CD14-positive monocyte (primary cell): ENCODE measurements at regions not wholly inside any gene's neighbourhood (a gene's known extent, or its start where the extent isn't known, plus 50 kb on each side); places are given as distances from the start of the nearest gene placed in this dataset.

ENCODE experiments used
- DNase-seq, 3 donors: peaks; one replicate each; pipeline ENCODE4 v3.0.0-alpha.2; 2011 to 2022
- H2AFZ ChIP-seq: 2 replicates; pipeline ENCODE4 v1.6.0; 2012; ENCODE audit warnings: mild to moderate bottlenecking, low read depth, low read length, inconsistent platforms; ENCODE audit not compliant: insufficient read depth, poor library complexity, severe bottlenecking
- H3K27ac ChIP-seq, 2 donors: 1 replicate in 1 of 2; 2 replicates in 1 of 2; pipeline ENCODE4 v1.5.1; 2012 to 2013; ENCODE audit warnings: low read length in 2 of 2, control low read depth in 1 of 2, inconsistent platforms in 1 of 2, low read depth in 1 of 2, mild to moderate bottlenecking in 1 of 2
- H3K27me3 ChIP-seq, 2 donors: one replicate each; pipeline versions ENCODE4 v1.6.0 to v1.6.1; 2011 to 2013; ENCODE audit warnings: low read length in 2 of 2; ENCODE audit not compliant: control insufficient read depth in 2 of 2, insufficient read depth in 2 of 2
- H3K36me3 ChIP-seq, 2 donors: replicated peaks in 1 of 2; 1 replicate in 1 of 2; 2 replicates in 1 of 2; pipeline versions ENCODE4 v1.5.1 to v1.6.1; 2012 to 2013; ENCODE audit warnings: low read length in 2 of 2, control low read depth in 1 of 2, inconsistent platforms in 1 of 2, mild to moderate bottlenecking in 1 of 2; ENCODE audit not compliant: insufficient read depth in 2 of 2, control insufficient read depth in 1 of 2
- H3K4me1 ChIP-seq, 2 donors: 1 replicate in 1 of 2; 2 replicates in 1 of 2; pipeline versions ENCODE4 v1.5.1 to v1.6.1; 2012 to 2013; ENCODE audit warnings: low read length in 2 of 2, control low read depth in 1 of 2, inconsistent platforms in 1 of 2, mild to moderate bottlenecking in 1 of 2, moderate library complexity in 1 of 2; ENCODE audit not compliant: insufficient read depth in 2 of 2, control insufficient read depth in 1 of 2
- H3K4me2 ChIP-seq: replicated peaks from 2 replicates; pipeline ENCODE3; 2012; ENCODE audit warnings: low read length, moderate library complexity, mild to moderate bottlenecking; ENCODE audit not compliant: poor library complexity, severe bottlenecking; ENCODE audit errors: extremely low read depth
- H3K4me3 ChIP-seq, 3 experiments: fragments of 200-600 bp in 1 of 3; sonication (generic) in 1 of 3; replicated peaks in 1 of 3; 1 replicate in 2 of 3; 2 replicates in 1 of 3; pipeline ENCODE4 v1.5.1; 2011 to 2013; ENCODE audit warnings: low read length in 3 of 3, mild to moderate bottlenecking in 3 of 3, control low read depth in 2 of 3, low read depth in 2 of 3, inconsistent platforms in 1 of 3, moderate library complexity in 1 of 3
- H3K79me2 ChIP-seq: 2 replicates; pipeline ENCODE4 v1.6.0; 2012; ENCODE audit warnings: mild to moderate bottlenecking, control low read depth, inconsistent platforms, low read length, moderate library complexity; ENCODE audit not compliant: insufficient read depth
- H3K9ac ChIP-seq: 2 replicates; pipeline ENCODE4 v1.6.0; 2017; ENCODE audit warnings: low read length, mild to moderate bottlenecking; ENCODE audit not compliant: insufficient read depth, poor library complexity, severe bottlenecking
- H3K9me3 ChIP-seq, 2 donors: replicated peaks in 1 of 2; 1 replicate in 1 of 2; 2 replicates in 1 of 2; pipeline versions ENCODE4 v1.5.1 to v1.6.1; 2012 to 2013; ENCODE audit warnings: low read length in 2 of 2, control low read depth in 1 of 2; ENCODE audit not compliant: control insufficient read depth in 1 of 2, insufficient read depth in 1 of 2
- H4K20me1 ChIP-seq: 2 replicates; pipeline ENCODE4 v1.6.0; 2012; ENCODE audit warnings: mild to moderate bottlenecking, low read length, control low read depth, moderate library complexity; ENCODE audit not compliant: insufficient read depth
- H3K27ac Mint-ChIP-seq, 7 donors: one replicate each; pipeline ENCODE4 v1.8.0; 2020; ENCODE audit warnings: mild to moderate bottlenecking in 7 of 7, mixed read lengths in 7 of 7, moderate library complexity in 6 of 7, inconsistent platforms in 2 of 7
- H3K27me3 Mint-ChIP-seq, 3 donors: one replicate each; pipeline ENCODE4 v1.8.0; 2021 to 2022; ENCODE audit warnings: low read depth in 3 of 3, mild to moderate bottlenecking in 3 of 3, mixed read lengths in 3 of 3, moderate library complexity in 3 of 3, inconsistent platforms in 1 of 3
- H3K36me3 Mint-ChIP-seq, 2 donors: one replicate each; pipeline ENCODE4 v1.8.0; 2020; ENCODE audit warnings: mixed read lengths in 2 of 2, inconsistent platforms in 1 of 2, mild to moderate bottlenecking in 1 of 2
- H3K4me1 Mint-ChIP-seq: one replicate; pipeline ENCODE4 v1.8.0; 2020; ENCODE audit warnings: mild to moderate bottlenecking, mixed read lengths
- H3K4me3 Mint-ChIP-seq, 2 donors: one replicate each; pipeline ENCODE4 v1.8.0; 2020; ENCODE audit warnings: mild to moderate bottlenecking in 2 of 2, mixed read lengths in 2 of 2, moderate library complexity in 1 of 2
- H3K9me3 Mint-ChIP-seq, 7 donors: one replicate each; pipeline ENCODE4 v1.8.0; 2020 to 2022; ENCODE audit warnings: mixed read lengths in 7 of 7, mild to moderate bottlenecking in 6 of 7, moderate library complexity in 6 of 7, inconsistent platforms in 2 of 7
- WGBS: methylation state at CpG from one replicate; pipeline ENCODE4 v1.1.5; 2013; ENCODE audit warnings: missing lambda C conversion rate; ENCODE audit not compliant: insufficient coverage; 5-methylcytosine and 5-hydroxymethylcytosine counted together
- intact Hi-C, 2 donors: fragments of 100-400 bp; cut with micrococcal nuclease; formaldehyde crosslinking; loops; one replicate each; pipeline versions ENCODE4 v1.15.0 to v1.15.1; 2023
- TF ChIP-seq, protein P1 (sequence below): fragments of 200-600 bp; IDR thresholded peaks from one replicate; pipeline ENCODE4 v1.8.0; 2022; ENCODE audit warnings: antibody characterized with exemption, mild to moderate bottlenecking

DNA sequence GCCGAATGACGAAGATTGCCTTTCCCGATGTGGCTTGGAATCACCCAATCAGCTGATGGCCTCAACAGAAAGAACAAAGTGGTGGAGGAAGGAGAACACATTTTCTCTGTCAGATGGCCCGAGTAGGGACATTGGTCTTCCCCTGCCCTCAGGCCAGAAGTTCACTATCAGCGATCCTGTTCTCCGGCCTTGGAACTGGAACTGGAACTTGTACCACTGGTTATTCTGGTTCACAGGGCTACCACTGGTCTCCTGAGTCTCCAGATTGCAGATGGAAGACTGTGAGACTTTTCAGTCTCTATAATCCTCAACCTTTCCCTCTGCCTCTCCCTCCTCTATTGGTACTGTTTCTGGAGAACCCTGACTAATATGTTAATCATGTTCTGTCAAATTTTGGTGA is 180.4 kb downstream of the ANKRD30B start:
- Mint-ChIP-seq H3K9me3 (peaks cover 0 to 9% (median 5%) of the 10 kb centered on the region in 7 donors), H3K27me3 (peaks cover 0 to 3% (median 2%) of the 10 kb centered on the region in 3 donors), H3K4me3 (no peak overlapping the region), H3K4me1 (no peaks in the 10 kb centered on the region), H3K27ac (no peak overlapping the region), H3K36me3 (no peaks in the 10 kb centered on the region)
- Histone ChIP-seq H4K20me1 (no peaks in the 10 kb centered on the region), H2AFZ (no peak overlapping the region), H3K4me3 (no peak overlapping the region), H3K79me2 (no peaks in the 10 kb centered on the region), H3K4me1 (no peaks in the 10 kb centered on the region), H3K27ac (no peak overlapping the region), H3K4me2 (no peak overlapping the region), H3K9me3 (peaks cover 0 to 18% of the 10 kb centered on the region in 2 donors), H3K9ac (no peak overlapping the region), H3K27me3 (no peaks in the 10 kb centered on the region), H3K36me3 (no peaks in the 10 kb centered on the region)
- 92% methylated on average over 6 of the region's 6 CpGs for WGBS
- DNase-seq: no peak
- TF ChIP-seq, protein P1, sequence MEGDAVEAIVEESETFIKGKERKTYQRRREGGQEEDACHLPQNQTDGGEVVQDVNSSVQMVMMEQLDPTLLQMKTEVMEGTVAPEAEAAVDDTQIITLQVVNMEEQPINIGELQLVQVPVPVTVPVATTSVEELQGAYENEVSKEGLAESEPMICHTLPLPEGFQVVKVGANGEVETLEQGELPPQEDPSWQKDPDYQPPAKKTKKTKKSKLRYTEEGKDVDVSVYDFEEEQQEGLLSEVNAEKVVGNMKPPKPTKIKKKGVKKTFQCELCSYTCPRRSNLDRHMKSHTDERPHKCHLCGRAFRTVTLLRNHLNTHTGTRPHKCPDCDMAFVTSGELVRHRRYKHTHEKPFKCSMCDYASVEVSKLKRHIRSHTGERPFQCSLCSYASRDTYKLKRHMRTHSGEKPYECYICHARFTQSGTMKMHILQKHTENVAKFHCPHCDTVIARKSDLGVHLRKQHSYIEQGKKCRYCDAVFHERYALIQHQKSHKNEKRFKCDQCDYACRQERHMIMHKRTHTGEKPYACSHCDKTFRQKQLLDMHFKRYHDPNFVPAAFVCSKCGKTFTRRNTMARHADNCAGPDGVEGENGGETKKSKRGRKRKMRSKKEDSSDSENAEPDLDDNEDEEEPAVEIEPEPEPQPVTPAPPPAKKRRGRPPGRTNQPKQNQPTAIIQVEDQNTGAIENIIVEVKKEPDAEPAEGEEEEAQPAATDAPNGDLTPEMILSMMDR: no peak
- intact Hi-C loops: no loop called here

DNA sequence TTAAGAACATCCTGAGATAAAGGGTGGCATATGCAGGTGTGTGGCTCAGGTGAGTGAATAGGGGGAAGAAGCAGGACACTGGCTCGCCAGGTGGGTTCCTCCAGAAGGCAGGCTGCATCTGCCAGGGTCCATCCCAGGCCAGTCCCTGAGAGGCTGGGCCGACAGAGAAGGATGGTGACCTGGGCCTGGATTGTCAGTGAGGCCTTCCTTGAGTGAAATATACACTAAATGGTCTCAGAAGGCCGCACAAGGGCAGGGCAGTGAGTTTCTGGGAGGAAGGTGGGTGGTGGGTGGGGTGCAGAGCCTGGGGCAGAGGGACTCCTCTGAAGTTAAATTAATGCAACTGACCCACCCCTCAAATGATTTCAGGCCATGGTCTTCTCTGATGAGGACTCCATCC is 182.1 kb downstream of the ANKRD30B start:
- Histone ChIP-seq H3K9ac (no peak overlapping the region), H3K4me3 (no peak overlapping the region), H3K27me3 (no peaks in the 10 kb centered on the region), H3K36me3 (no peaks in the 10 kb centered on the region), H2AFZ (no peak overlapping the region), H4K20me1 (no peaks in the 10 kb centered on the region), H3K79me2 (no peaks in the 10 kb centered on the region), H3K4me1 (no peaks in the 10 kb centered on the region), H3K27ac (no peak overlapping the region), H3K4me2 (no peak overlapping the region), H3K9me3 (peaks cover 0 to 10% of the 10 kb centered on the region in 2 donors)
- intact Hi-C loops: no loop called here
- Mint-ChIP-seq H3K4me1 (no peaks in the 10 kb centered on the region), H3K27me3 (peaks cover 0 to 2% (median 0%) of the 10 kb centered on the region in 3 donors), H3K9me3 (peaks cover 0 to 7% (median 2%) of the 10 kb centered on the region in 7 donors), H3K36me3 (no peaks in the 10 kb centered on the region), H3K27ac (no peak overlapping the region), H3K4me3 (no peak overlapping the region)
- no peak for DNase-seq
- TF ChIP-seq, protein P1: no peak
- 63% methylated on average over 2 of the region's 3 CpGs for WGBS
